Lower leg skin (tissue), 4 donors: ENCODE measurements at regions not wholly inside any gene's neighbourhood (a gene's known extent, or its start where the extent isn't known, plus 50 kb on each side); places are given as distances from the start of the nearest gene placed in this dataset.

ENCODE experiments used
- DNase-seq, 2 donors: peaks; one replicate each; pipeline ENCODE4 v3.0.0-alpha.2; 2019; ENCODE audit warnings: low spot score in 2 of 2
- H3K4me3 ChIP-seq: fragments of 200-600 bp; sonication (generic); 2 replicates; pipeline ENCODE4 v1.5.1; 2017; ENCODE audit warnings: mild to moderate bottlenecking, low read depth; ENCODE audit not compliant: poor library complexity, severe bottlenecking
- CTCF ChIP-seq, 3 donors: fragments of 450-650 bp; IDR thresholded peaks; one replicate each; pipeline ENCODE4 v1.5.1; 2016; ENCODE audit warnings: antibody characterized with exemption in 3 of 3, mild to moderate bottlenecking in 3 of 3, moderate library complexity in 2 of 3
- POLR2A ChIP-seq, 2 donors: fragments of 450-650 bp; IDR thresholded peaks; one replicate each; pipeline ENCODE4 v1.6.1; 2016 to 2017; ENCODE audit warnings: antibody characterized with exemption in 2 of 2, mild to moderate bottlenecking in 1 of 2, moderate library complexity in 1 of 2
- WGBS, 2 donors: methylation state at CpG; one replicate each; pipeline ENCODE4 v1.1.5; 2018; 5-methylcytosine and 5-hydroxymethylcytosine counted together
- intact Hi-C: fragments of 100-400 bp; cut with DNase I; formaldehyde crosslinking; loops from one replicate; pipeline ENCODE4 v1.15.0; 2023; ENCODE audit warnings: low total_unique reads

- 63 to 65% methylated on average over 7 of the region's 7 CpGs for WGBS, 2 donors
- H3K4me3 ChIP-seq = no peak overlapping the region
- TF ChIP-seq CTCF (IDR thresholded peaks at IDR 0.05) (no peak), POLR2A (IDR thresholded peaks at IDR 0.05) (no peak)
- DNase-seq = no peak
- intact Hi-C loops = no loop called here
These were observed 89.2 kb downstream of the MZT1 start for GRCh38 chr13:72638059-72638815.

- intact Hi-C loops = no loop called here
- DNase-seq = no peak
- TF ChIP-seq CTCF (IDR thresholded peaks at IDR 0.05) (no peak), POLR2A (IDR thresholded peaks at IDR 0.05) (no peak)
- H3K4me3 ChIP-seq = no peak overlapping the region
- WGBS, 2 donors = 53 to 72% methylated on average over 4 of the region's 4 CpGs
These were observed 89.9 kb downstream of the MZT1 start for GRCh38 chr13:72637561-72637960.

GRCh38 chr13:72634859-72635258 is 92.6 kb downstream of the MZT1 start:
- no peak for TF ChIP-seq CTCF (IDR thresholded peaks at IDR 0.05)
- no peak for TF ChIP-seq POLR2A (IDR thresholded peaks at IDR 0.05)

GRCh38 chr13:72622546-72622945 is 104.9 kb downstream of the MZT1 start:
- 43 to 46% methylated on average over 2 of the region's 2 CpGs for WGBS, 2 donors

More at GRCh38 chr13:72634859-72635258, 92.6 kb downstream of the MZT1 start:
- 63 to 77% methylated on average over 1 of the region's 1 CpG for WGBS, 2 donors
- DNase-seq = no peak
- no peak overlapping the region for H3K4me3 ChIP-seq
- intact Hi-C loops = no loop called here

GRCh38 chr13:72620874-72621273 is 106.6 kb downstream of the MZT1 start:
- 60 to 70% methylated on average over 2 of the region's 2 CpGs for WGBS, 2 donors
- H3K4me3 ChIP-seq = no peak overlapping the region
- intact Hi-C loops = no loop called here
- TF ChIP-seq POLR2A (IDR thresholded peaks at IDR 0.05) (no peak), CTCF (IDR thresholded peaks at IDR 0.05) (no peak)
- no peak for DNase-seq

More at GRCh38 chr13:72622546-72622945, 104.9 kb downstream of the MZT1 start:
- no peak for DNase-seq
- TF ChIP-seq POLR2A (IDR thresholded peaks at IDR 0.05) (no peak), CTCF (IDR thresholded peaks at IDR 0.05) (no peak)
- no peak overlapping the region for H3K4me3 ChIP-seq
- intact Hi-C loops = no loop called here

- TF ChIP-seq CTCF (IDR thresholded peaks at IDR 0.05) (no peak), POLR2A (IDR thresholded peaks at IDR 0.05) (no peak)
- WGBS, 2 donors = 59 to 73% methylated on average over 1 of the region's 1 CpG
- H3K4me3 ChIP-seq = no peak overlapping the region
- DNase-seq = no peak
- intact Hi-C loops = no loop called here
These were observed 109.5 kb downstream of the MZT1 start for GRCh38 chr13:72617951-72618350.
